GM23248 (cell line): ENCODE measurements at regions not wholly inside any gene's neighbourhood (a gene's known extent, or its start where the extent isn't known, plus 50 kb on each side); places are given as distances from the start of the nearest gene placed in this dataset.

Experiments used
- EZH2 ChIP-seq: fragments of 200-600 bp; sonication (generic); IDR thresholded peaks from 2 replicates; pipeline ENCODE4 v1.6.1; 2018; ENCODE audit warnings: antibody characterized with exemption, mild to moderate bottlenecking; ENCODE audit not compliant: insufficient read depth, poor library complexity, severe bottlenecking
- EZH2phosphoT487 ChIP-seq: fragments of 200-600 bp; sonication (generic); IDR thresholded peaks from 2 replicates; pipeline ENCODE4 v1.6.1; 2018; ENCODE audit warnings: antibody characterized with exemption, moderate library complexity, mild to moderate bottlenecking, low read depth; ENCODE audit not compliant: insufficient read depth

- TF ChIP-seq EZH2 (no peak), EZH2phosphoT487 (no peak)
Measured at GRCh38 chr4:186886759-186887158, 163.1 kb upstream of the FAT1 start.
